ENCODE measurements at regions not wholly inside any gene's neighbourhood (a gene's known extent, or its start where the extent isn't known, plus 50 kb on each side); places are given as distances from the start of the nearest gene placed in this dataset.

DNA sequence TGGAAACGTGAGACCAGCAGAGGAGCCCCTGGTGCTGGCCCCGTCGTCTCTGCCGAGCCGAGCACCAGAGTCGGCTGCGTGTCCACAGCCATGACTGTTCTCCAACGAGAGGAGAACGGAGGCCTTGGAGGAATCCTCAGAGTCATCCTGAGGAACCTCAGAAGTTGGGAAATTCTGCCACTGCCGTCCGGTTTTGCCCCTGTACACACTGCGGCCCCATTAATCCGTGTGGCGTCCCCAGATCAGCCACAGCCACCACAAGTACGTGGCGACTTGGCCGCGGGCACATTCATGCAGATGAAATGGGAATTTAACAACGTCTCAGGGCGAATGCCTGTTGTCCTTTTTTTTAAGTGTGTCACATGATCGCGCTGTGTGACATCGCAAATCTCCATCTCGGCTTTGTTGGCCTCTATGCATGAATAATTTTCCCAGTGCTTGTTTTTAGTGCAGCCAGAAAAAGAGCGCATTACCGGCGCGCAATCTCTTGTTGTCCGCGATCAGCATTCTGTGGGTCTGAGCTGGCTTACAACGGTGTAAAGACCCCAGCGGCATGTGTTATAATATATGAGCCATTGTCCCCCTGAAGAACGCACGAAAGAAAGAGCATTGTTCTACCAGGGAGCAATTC lies 323.0 kb upstream of the IRX4 start (continued):
- TF ChIP-seq SAP30 (IDR thresholded peaks at IDR 0.05; ENCODE audit: insufficient read depth, insufficient replicate concordance, low read length) = no peak
- TF ChIP-seq SIN3A (conservative IDR thresholded peaks at IDR 0.05 in 1 of 2, IDR thresholded peaks at IDR 0.05 in 1 of 2; ENCODE audit: low read depth in 1 of 2, low read length in 2 of 2) = no peak
- TF ChIP-seq TAF7 (optimal IDR thresholded peaks at IDR 0.05; ENCODE audit: borderline replicate concordance, low read depth, low read length) = no peak
- no peak for TF ChIP-seq RXRA (IDR thresholded peaks at IDR 0.05; ENCODE audit: insufficient read depth, low read depth, low read length)

Measured in H1 (cell line).